ELF-1 (cell line): ENCODE measurements at regions not wholly inside any gene's neighbourhood (a gene's known extent, or its start where the extent isn't known, plus 50 kb on each side); places are given as distances from the start of the nearest gene placed in this dataset.
"Not testable (repeated sequence)": the region's sequence is repeated elsewhere in the genome, so short reads cannot be mapped to it uniquely, and the experiment has no call there.

Experiments used
- DNase-seq: peaks from one replicate; pipeline ENCODE4 v3.0.0-alpha.2; 2016; ENCODE audit warnings: low read depth, low spot score

GRCh38 chr18:79595876-79596374 is 83.7 kb upstream of the CTDP1 start:
- DNase-seq, result no peak

GRCh38 chr18:79596446-79597175 is 83.0 kb upstream of the CTDP1 start:
- DNase-seq, result no peak

GRCh38 chr18:79597176-79597830 is 82.3 kb upstream of the CTDP1 start:
- no peak for DNase-seq

DNA sequence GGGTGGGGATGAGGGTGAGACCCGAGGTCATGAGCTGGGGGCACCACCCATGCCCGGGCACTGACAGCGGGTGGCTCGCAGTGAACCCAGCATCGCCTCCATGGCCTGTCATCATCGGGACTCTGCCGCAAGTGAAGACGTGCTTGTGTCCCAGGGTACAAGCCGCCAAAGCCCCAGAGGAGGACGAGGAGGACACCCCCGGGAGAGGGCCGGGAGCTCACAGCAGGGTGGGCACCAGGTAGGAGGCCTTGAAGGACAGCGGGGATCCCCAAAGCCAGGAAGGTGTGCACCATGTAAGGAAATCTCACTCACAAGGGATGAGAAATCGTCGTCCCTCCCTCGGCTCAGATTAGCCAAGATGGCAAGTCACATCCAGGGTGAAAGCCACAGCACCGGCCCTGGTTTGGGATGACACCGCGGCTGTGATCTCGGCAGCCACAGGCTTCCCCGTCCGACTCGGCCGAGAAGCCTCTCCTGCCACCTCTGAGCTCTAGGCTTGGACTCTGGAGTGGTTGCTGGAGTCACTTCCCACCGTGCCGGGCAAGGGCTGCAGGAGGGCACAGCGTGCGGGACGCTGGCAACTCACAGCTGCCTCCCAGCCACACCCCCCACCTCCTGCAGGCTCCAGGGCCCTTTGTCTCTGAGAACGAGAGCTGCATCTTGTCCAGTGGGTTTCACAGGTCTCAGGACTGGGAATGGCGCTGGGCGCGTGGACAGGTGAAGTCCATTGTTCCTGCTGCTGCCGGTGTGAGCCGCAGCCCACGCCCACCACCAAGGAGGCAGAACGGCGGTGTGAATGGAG is 81.6 kb upstream of the CTDP1 start:
- no peak for DNase-seq

DNA sequence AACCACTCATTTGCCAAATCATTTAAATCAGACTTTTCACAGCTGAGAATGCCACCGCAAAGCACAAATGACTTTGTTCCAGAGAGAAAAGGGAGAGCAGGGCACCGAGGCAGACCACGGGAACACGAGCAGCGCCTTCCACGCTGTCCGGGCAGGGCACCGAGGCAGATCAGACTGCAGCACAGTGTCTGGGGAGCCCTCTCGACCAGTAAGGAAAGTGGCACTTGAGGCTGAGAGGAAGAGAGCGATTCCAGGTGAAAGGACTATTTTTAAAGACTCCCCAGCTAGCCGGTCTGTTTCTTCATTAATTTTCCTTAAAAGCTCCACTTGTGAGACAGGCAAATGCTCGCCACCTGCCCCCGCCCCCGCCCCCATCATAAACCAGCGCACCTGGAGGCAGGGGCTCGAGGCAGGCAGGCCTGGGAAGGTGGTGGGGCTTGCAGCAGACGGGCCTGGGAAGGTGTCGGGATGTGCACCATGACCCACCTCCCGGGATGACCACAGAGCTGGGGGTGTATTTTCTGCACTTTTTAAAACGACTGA is 80.9 kb upstream of the CTDP1 start:
- no peak for DNase-seq

DNA sequence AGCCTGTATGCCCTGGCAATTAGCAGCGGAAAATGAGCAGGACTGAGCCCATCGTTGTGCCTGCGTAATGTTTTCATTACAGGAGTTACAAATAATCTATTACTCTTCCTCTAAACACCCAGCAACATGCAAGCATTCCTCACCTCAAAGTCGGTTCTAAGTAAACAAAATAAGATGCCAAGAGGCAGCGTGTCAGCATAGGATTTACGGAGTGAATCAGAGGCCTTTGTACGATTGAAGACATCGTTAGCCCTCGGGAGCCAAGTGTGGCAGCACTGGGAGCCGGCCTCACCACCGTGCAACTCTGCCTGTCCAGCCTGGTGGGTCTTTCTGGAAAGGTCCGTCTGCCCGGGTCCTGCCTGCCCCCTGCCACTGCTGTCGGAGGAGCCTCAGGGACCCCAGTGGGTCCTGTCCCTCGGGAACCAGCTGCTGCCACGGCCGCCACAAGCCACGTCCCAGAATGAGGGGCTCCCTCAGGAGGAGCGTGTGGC is 80.1 kb upstream of the CTDP1 start:
- no peak for DNase-seq

DNA sequence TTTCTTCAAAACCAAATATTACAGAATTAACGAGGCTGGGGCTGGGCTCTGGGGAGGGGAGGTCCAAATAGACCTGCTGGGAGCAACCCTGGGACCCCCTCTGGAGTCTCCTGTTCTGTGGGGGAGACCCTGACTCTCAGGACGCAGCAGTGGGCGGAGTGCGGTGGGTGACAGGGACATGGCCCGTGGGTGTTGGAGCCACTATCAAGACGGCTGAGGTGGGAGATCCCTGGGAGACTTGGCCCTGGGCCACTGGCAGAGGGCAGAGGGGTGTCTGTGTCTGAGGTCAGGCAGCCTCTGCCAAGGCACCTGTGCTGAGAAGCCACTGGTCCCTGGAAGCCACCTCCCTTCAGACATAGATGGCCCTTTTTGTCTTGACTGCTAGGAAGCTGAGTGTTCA is 79.5 kb upstream of the CTDP1 start:
- no peak for DNase-seq

DNA sequence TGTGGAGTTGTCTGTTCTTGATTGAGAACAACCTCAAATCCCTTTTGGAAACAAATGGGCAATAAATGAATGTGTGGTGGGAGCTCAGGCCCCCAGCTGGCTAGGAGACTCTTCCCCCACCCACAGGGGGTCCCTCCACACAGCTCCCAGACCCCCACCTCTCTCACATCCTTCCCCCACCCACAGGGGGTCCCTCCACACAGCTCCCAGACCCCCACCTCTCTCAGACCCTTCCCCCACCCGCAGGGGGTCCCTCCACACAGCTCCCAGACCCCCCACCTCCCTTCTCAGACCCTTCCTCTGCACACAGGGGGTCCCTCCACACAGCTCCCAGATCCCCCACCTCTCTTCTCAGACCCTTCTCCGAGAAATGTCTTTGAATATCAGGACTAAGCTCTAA is 79.0 kb upstream of the CTDP1 start:
- no peak for DNase-seq

DNA sequence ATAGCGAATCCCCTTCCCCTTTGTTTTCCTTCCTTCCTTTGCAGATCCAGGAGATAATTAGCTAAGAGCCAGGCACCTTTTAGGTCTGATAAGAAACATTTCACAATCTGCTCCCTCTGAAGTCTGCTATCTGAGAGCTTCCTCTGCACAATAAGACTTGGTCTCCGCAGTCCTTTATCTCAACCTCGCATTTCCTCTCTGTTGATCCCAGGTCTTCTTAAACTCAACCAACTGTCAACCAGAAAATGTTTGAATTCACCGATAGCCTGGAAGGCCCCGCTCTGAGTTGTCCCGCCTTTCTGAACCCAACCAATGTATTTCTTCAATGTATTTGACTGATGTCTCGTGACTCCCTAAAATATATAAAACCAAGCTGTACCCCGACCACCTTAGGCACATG is 78.4 kb upstream of the CTDP1 start:
- peak; percentile 60 for DNase-seq

GRCh38 chr18:79603321-79604204 is 76.0 kb upstream of the CTDP1 start:
- DNase-seq, result no peak

- DNase-seq, result no peak
These were observed 75.2 kb upstream of the CTDP1 start for GRCh38 chr18:79604205-79604912.

DNA sequence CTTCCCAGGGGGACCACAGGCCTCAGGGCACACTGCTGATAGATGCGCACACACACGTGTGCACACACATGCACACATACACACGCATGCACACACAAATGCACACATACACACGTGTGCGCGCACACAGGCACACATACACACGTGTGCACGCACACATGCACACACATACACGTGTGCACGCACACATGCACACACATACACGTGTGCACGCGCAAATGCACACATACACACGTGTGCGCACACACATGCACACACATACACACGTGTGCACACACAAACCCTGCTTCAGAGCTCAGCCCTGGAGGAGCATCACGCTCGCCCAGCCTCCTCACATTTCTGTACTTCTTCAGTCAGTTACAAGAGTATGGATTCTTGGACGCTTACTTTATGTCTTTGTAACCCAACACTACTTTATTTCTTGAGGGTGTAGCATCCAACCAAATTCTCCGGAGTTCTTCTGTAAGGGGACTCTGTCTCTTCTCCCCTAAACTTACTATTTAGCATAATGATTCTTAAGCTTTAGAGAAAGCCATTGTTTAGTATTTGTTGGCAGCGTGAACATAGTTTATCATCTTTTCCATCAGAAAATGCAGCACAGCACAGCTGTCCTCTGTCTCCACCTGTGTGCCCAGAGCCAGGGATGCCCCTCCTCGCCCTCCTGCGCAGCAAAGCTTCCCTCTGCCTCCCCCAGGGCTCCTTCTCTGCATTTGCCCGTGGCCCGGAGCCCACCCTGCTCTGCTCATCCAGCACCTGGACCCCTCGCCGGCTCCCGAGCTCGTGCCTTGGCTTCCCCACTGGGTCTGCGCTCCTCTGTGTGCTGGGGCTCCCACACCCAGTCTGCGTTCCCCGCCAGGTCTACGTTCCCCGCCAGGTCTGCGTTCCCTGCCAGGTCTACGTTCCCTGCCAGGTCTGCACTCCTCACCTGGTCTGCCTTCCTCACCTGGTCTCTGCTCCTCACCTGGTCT is 74.4 kb upstream of the CTDP1 start:
- no peak for DNase-seq

DNA sequence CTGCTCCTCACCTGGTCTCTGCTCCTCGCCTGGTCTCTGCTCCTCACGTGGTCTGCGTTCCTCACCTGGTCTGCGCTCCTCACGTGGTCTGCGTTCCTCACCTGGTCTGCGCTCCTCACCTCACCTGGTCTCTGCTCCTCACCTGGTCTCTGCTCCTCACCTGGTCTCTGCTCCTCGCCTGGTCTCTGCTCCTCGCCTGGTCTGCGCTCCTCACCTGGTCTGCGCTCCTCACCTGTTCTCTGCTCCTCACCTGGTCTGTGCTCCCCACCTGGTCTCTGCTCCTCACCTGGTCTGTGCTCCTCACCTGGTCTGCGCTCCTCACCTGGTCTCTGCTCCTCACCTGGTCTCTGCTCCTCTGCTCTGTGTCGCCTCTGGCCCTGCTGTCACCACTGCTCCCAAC is 73.5 kb upstream of the CTDP1 start:
- DNase-seq, result not testable (repeated sequence)

- DNase-seq, result no peak
These were observed 72.8 kb upstream of the CTDP1 start for GRCh38 chr18:79606621-79607331.

DNA sequence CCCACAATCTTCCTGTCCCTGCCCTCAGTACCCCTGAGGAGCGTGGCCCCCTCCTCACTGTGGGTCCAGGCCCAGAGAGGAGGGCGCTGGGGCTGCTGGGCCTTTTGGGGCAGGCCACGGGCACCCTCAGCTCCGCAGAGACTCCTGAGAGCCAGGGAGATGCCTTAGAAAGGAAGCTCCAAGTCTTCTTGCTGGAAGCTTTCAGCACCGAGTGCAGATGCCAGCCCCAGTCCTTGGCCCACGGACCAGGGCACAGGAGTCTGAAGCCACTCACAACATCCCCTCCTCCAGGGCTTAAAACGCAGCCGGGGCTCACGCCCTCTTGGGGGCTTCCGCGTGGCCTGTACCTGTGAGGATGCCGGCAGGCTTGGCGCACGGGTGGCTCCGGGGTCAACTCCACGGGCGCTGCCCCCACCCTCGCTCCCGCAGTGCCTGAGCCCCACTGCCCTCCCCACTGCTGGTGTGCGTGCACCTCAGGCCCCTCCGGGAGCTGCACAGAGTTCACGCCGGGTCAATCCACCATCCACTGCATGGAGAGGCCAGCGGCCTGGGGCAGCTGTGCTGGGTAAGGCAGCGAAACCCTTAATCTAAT is 72.1 kb upstream of the CTDP1 start:
- DNase-seq, result no peak

GRCh38 chr18:79608069-79608468 is 71.5 kb upstream of the CTDP1 start:
- no peak for DNase-seq

- DNase-seq, result no peak
These were observed 71.1 kb upstream of the CTDP1 start for GRCh38 chr18:79608535-79608934.

- DNase-seq, result no peak
These were observed 70.6 kb upstream of the CTDP1 start for GRCh38 chr18:79608999-79609461.
